Vagina (tissue), 2 donors: ENCODE measurements at regions not wholly inside any gene's neighbourhood (a gene's known extent, or its start where the extent isn't known, plus 50 kb on each side); places are given as distances from the start of the nearest gene placed in this dataset.

Experiments used
- DNase-seq, 2 donors: peaks; one replicate each; pipeline ENCODE4 v3.0.0-alpha.2; 2017; ENCODE audit errors: extremely low spot score in 2 of 2
- H3K27ac ChIP-seq: fragments of 200-600 bp; sonication (generic); one replicate; pipeline ENCODE4 v1.5.1; 2019
- H3K27me3 ChIP-seq: fragments of 200-600 bp; sonication (generic); one replicate; pipeline ENCODE4 v1.5.1; 2019
- H3K36me3 ChIP-seq, 2 donors: fragments of 200-600 bp; sonication (generic); one replicate each; pipeline ENCODE4 v1.5.1; 2017 to 2019
- H3K4me1 ChIP-seq: fragments of 200-600 bp; sonication (generic); one replicate; pipeline ENCODE4 v1.5.1; 2019
- H3K4me3 ChIP-seq, 2 donors: fragments of 200-600 bp; sonication (generic); 1 replicate in 1 of 2; 2 replicates in 1 of 2; pipeline ENCODE4 v1.5.1; 2016 to 2019
- H3K9me3 ChIP-seq: fragments of 200-600 bp; sonication (generic); one replicate; pipeline ENCODE4 v1.5.1; 2019
- POLR2A ChIP-seq, 2 donors: fragments of 450-650 bp; IDR thresholded peaks; one replicate each; pipeline ENCODE4 v1.6.1; 2017; ENCODE audit warnings: antibody characterized with exemption in 2 of 2, mild to moderate bottlenecking in 2 of 2, moderate library complexity in 2 of 2
- POLR2AphosphoS5 ChIP-seq, 2 donors: sonication (generic); formaldehyde crosslinking; IDR thresholded peaks; one replicate each; pipeline ENCODE4 v1.9.0; 2017; ENCODE audit warnings: antibody characterized with exemption in 2 of 2, mild to moderate bottlenecking in 2 of 2, low read depth in 1 of 2; ENCODE audit not compliant: insufficient read depth in 1 of 2
- intact Hi-C: fragments of 100-400 bp; cut with DNase I; formaldehyde crosslinking; loops from one replicate; pipeline ENCODE4 v1.15.1; 2023
- TF ChIP-seq, protein P1 (sequence below), 3 experiments: fragments of 450-650 bp in 2 of 3; fragments of 200-600 bp in 1 of 3; sonication (generic) in 1 of 3; IDR thresholded peaks; one replicate each; pipeline ENCODE4 v1.5.1; 2017 to 2019; ENCODE audit warnings: antibody characterized with exemption in 3 of 3, mild to moderate bottlenecking in 2 of 3, moderate library complexity in 2 of 3

GRCh38 chr1:36697836-36698605, 215.3 kb upstream of the CSF3R start:
- Histone ChIP-seq H3K27me3 (no peaks in the 10 kb centered on the region), H3K4me1 (no peaks in the 10 kb centered on the region), H3K9me3 (no peaks in the 10 kb centered on the region), H3K27ac (no peak overlapping the region), H3K36me3 (no peaks in the 10 kb centered on the region), H3K4me3 (no peak overlapping the region)
- peak in 1 of 2 donors; percentile 87 for DNase-seq
- no peak for TF ChIP-seq POLR2A (IDR thresholded peaks at IDR 0.05)
- no peak for TF ChIP-seq POLR2AphosphoS5 (IDR thresholded peaks at IDR 0.05; ENCODE audit: insufficient read depth in 1 of 2, low read depth in 1 of 2)
- TF ChIP-seq, protein P1, sequence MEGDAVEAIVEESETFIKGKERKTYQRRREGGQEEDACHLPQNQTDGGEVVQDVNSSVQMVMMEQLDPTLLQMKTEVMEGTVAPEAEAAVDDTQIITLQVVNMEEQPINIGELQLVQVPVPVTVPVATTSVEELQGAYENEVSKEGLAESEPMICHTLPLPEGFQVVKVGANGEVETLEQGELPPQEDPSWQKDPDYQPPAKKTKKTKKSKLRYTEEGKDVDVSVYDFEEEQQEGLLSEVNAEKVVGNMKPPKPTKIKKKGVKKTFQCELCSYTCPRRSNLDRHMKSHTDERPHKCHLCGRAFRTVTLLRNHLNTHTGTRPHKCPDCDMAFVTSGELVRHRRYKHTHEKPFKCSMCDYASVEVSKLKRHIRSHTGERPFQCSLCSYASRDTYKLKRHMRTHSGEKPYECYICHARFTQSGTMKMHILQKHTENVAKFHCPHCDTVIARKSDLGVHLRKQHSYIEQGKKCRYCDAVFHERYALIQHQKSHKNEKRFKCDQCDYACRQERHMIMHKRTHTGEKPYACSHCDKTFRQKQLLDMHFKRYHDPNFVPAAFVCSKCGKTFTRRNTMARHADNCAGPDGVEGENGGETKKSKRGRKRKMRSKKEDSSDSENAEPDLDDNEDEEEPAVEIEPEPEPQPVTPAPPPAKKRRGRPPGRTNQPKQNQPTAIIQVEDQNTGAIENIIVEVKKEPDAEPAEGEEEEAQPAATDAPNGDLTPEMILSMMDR (IDR thresholded peaks at IDR 0.05), result no peak
- intact Hi-C loops, result no loop called here

GRCh38 chr1:36696261-36696940, 213.7 kb upstream of the CSF3R start:
- Histone ChIP-seq H3K27ac (no peak overlapping the region), H3K4me1 (no peaks in the 10 kb centered on the region), H3K9me3 (no peaks in the 10 kb centered on the region), H3K36me3 (no peaks in the 10 kb centered on the region), H3K27me3 (no peaks in the 10 kb centered on the region), H3K4me3 (no peak overlapping the region)
- TF ChIP-seq POLR2AphosphoS5 (IDR thresholded peaks at IDR 0.05; ENCODE audit: insufficient read depth in 1 of 2, low read depth in 1 of 2), result no peak
- no peak for TF ChIP-seq POLR2A (IDR thresholded peaks at IDR 0.05)
- no peak for DNase-seq
- intact Hi-C loops, result no loop called here

GRCh38 chr1:36693603-36694002, 210.9 kb upstream of the CSF3R start:
- Histone ChIP-seq H3K4me1 (no peaks in the 10 kb centered on the region), H3K36me3 (no peaks in the 10 kb centered on the region), H3K27me3 (no peaks in the 10 kb centered on the region), H3K9me3 (no peaks in the 10 kb centered on the region), H3K4me3 (no peak overlapping the region), H3K27ac (no peak overlapping the region)
- intact Hi-C loops, result no loop called here
- TF ChIP-seq, protein P1 (IDR thresholded peaks at IDR 0.05), result no peak
- TF ChIP-seq POLR2A (IDR thresholded peaks at IDR 0.05) (no peak), POLR2AphosphoS5 (IDR thresholded peaks at IDR 0.05; ENCODE audit: insufficient read depth in 1 of 2, low read depth in 1 of 2) (no peak)
- no peak for DNase-seq

GRCh38 chr1:36693161-36693525, 210.4 kb upstream of the CSF3R start:
- DNase-seq, result no peak
- Histone ChIP-seq H3K4me1 (no peaks in the 10 kb centered on the region), H3K4me3 (no peak overlapping the region), H3K27ac (no peak overlapping the region), H3K36me3 (no peaks in the 10 kb centered on the region), H3K27me3 (no peaks in the 10 kb centered on the region), H3K9me3 (no peaks in the 10 kb centered on the region)
- intact Hi-C loops, result no loop called here
- TF ChIP-seq, protein P1 (IDR thresholded peaks at IDR 0.05), result no peak
- TF ChIP-seq POLR2A (IDR thresholded peaks at IDR 0.05), result no peak
- no peak for TF ChIP-seq POLR2AphosphoS5 (IDR thresholded peaks at IDR 0.05; ENCODE audit: insufficient read depth in 1 of 2, low read depth in 1 of 2)

GRCh38 chr1:36692465-36693160, 209.9 kb upstream of the CSF3R start:
- H3K9me3 ChIP-seq, result no peaks in the 10 kb centered on the region
- no peak overlapping the region for H3K27ac ChIP-seq
- H3K4me1 ChIP-seq, result no peaks in the 10 kb centered on the region
- no peaks in the 10 kb centered on the region for H3K27me3 ChIP-seq
- no peaks in the 10 kb centered on the region for H3K36me3 ChIP-seq
- H3K4me3 ChIP-seq, result no peak overlapping the region
- TF ChIP-seq, protein P1 (IDR thresholded peaks at IDR 0.05), result no peak
- TF ChIP-seq POLR2AphosphoS5 (IDR thresholded peaks at IDR 0.05; ENCODE audit: insufficient read depth in 1 of 2, low read depth in 1 of 2) (no peak), POLR2A (IDR thresholded peaks at IDR 0.05) (no peak)
- intact Hi-C loops, result no loop called here
- DNase-seq, result no peak
